ENCODE measurements at regions not wholly inside any gene's neighbourhood (a gene's known extent, or its start where the extent isn't known, plus 50 kb on each side); places are given as distances from the start of the nearest gene placed in this dataset.

DNA sequence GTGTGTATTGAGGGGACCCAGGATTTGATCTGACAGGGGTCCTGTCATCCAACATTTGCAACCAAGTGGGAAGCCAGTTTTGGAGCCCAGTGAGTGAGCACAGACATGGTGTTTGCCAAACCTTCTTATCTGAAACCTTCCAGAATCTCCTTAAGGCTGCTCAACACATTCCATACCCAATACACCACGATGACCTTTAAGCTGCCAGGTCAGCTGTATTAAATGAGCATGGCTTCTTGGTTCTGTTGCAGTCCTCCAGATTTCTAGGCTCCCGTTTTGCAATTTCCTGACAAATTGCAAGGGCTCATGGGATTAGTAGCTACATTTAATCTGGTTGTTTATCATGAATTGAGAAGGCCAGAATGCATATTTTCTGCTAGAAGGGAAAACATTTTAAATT lies 124.2 kb upstream of the ATP10B start:
- TF ChIP-seq EZH2phosphoT487 (IDR thresholded peaks at IDR 0.05; ENCODE audit: insufficient read depth, low read depth): no peak
- no peak for TF ChIP-seq EZH2 (IDR thresholded peaks at IDR 0.05; ENCODE audit: insufficient read depth, poor library complexity, severe bottlenecking)
- Histone ChIP-seq H3K4me3 (no peak overlapping the region), H4K20me1 (ENCODE audit: insufficient read depth) (no peaks in the 10 kb centered on the region; the same call in 1 of the 2 replicates), H3K79me2 (ENCODE audit: insufficient read depth) (no peaks in the 10 kb centered on the region), H3K4me1 (ENCODE audit: insufficient read depth) (no peaks in the 10 kb centered on the region), H3K4me2 (ENCODE audit: unreplicated experiment) (no peak overlapping the region), H3K27me3 (replicated peaks; ENCODE audit: insufficient read depth) (no peaks in the 10 kb centered on the region), H2AFZ (no peak overlapping the region), H3K27ac (no peak overlapping the region), H3K9me2 (ENCODE audit: insufficient read depth) (no peaks in the 10 kb centered on the region), H3K36me3 (ENCODE audit: low read depth) (no peaks in the 10 kb centered on the region), H3K9ac (no peak overlapping the region), H3F3A (ENCODE audit: insufficient read depth) (no peaks in the 10 kb centered on the region), H3K9me3 (ENCODE audit: low read depth) (no peaks in the 10 kb centered on the region)
- in situ Hi-C loops (cut with MboI): no loop called here
- DNase-seq: no peak
- WGBS, 2 experiments (ENCODE audit: low coverage in 1 of 2, low lambda C conversion rate in 2 of 2, missing lambda C conversion rate in 2 of 2): 29 to 33% methylated on average over 2 of the region's 2 CpGs

DNA sequence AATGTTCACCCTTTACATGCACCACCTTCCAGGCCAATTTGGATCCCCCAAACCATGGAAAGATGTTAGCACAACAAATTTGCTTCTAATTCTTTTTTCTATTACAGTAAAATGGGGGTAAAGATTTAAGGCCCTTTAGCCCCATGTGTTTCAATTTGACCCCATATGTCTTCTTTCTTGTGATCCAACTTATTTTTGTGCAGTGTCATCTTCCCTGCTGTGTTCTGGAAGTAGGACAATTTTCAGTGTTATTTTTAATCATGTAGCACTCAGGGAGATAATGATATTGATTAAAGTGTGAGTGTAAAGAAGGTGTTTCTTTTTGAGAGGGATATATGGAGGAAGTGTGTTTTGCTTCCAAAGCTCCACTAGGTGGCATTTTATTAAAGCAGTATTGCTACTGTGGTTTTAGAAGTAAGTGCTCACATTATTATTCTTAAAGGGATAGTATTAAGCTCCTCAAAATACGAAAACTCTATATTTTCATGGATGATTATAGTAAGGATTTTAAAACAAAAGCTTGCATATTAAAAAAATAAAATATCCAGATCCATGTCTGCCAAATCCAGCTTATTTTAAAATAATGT lies 118.7 kb upstream of the ATP10B start:
- no peaks in the 10 kb centered on the region for H3K27me3 ChIP-seq (replicated peaks; ENCODE audit: insufficient read depth)
- no peaks in the 10 kb centered on the region for H3K9me2 ChIP-seq (ENCODE audit: insufficient read depth)
- H3K27ac ChIP-seq: no peak overlapping the region
- in situ Hi-C loops (cut with MboI): no loop called here
- DNase-seq: peak; percentile 47
- no peak overlapping the region for H3K4me3 ChIP-seq
- H3K79me2 ChIP-seq (ENCODE audit: insufficient read depth): no peaks in the 10 kb centered on the region
- H3K4me2 ChIP-seq (ENCODE audit: unreplicated experiment): no peak overlapping the region
- H3K4me1 ChIP-seq (ENCODE audit: insufficient read depth): no peaks in the 10 kb centered on the region
- no peaks in the 10 kb centered on the region for H3K36me3 ChIP-seq (ENCODE audit: low read depth)
- no peak overlapping the region for H3K9ac ChIP-seq
- 0 to 11% methylated on average over 1 of the region's 1 CpG for WGBS, 2 experiments (ENCODE audit: low coverage in 1 of 2, low lambda C conversion rate in 2 of 2, missing lambda C conversion rate in 2 of 2)
- no peaks in the 10 kb centered on the region for H3F3A ChIP-seq (ENCODE audit: insufficient read depth)
- H3K9me3 ChIP-seq (ENCODE audit: low read depth): no peaks in the 10 kb centered on the region
- H4K20me1 ChIP-seq (ENCODE audit: insufficient read depth): no peaks in the 10 kb centered on the region
- TF ChIP-seq EZH2phosphoT487 (IDR thresholded peaks at IDR 0.05; ENCODE audit: insufficient read depth, low read depth): no peak
- TF ChIP-seq EZH2 (IDR thresholded peaks at IDR 0.05; ENCODE audit: insufficient read depth, poor library complexity, severe bottlenecking): no peak
- no peak overlapping the region for H2AFZ ChIP-seq

DNA sequence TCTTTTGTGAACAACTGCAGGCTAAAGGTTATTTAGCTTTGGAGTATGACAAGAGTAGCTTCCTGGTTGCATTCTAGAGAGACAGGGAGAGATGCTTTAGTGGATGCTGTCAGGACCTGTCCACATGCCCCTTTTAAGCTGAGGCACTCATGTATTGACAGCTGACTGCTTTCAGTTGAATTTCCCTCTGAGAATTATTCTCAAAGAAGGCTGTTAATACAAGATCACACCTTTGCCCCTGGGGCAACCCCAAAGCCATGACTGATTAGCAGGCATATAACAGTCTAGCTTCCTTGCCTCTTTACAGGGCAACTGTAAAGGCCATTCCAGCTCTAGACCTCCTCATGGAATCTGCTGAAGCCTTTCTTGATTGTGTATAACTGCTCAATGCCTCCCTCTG lies 117.6 kb upstream of the ATP10B start:
- H3K9me2 ChIP-seq (ENCODE audit: insufficient read depth): no peaks in the 10 kb centered on the region
- no peaks in the 10 kb centered on the region for H3F3A ChIP-seq (ENCODE audit: insufficient read depth)
- no peaks in the 10 kb centered on the region for H3K4me1 ChIP-seq (ENCODE audit: insufficient read depth)
- H3K4me3 ChIP-seq: no peak overlapping the region
- H3K27ac ChIP-seq: no peak overlapping the region
- no peaks in the 10 kb centered on the region for H3K9me3 ChIP-seq (ENCODE audit: low read depth)
- no peak overlapping the region for H2AFZ ChIP-seq
- no peak overlapping the region for H3K4me2 ChIP-seq (ENCODE audit: unreplicated experiment)
- DNase-seq: no peak
- H3K79me2 ChIP-seq (ENCODE audit: insufficient read depth): no peaks in the 10 kb centered on the region
- in situ Hi-C loops (cut with MboI): no loop called here
- H3K27me3 ChIP-seq (replicated peaks; ENCODE audit: insufficient read depth): no peaks in the 10 kb centered on the region
- H3K36me3 ChIP-seq (ENCODE audit: low read depth): no peaks in the 10 kb centered on the region
- no peak for TF ChIP-seq EZH2 (IDR thresholded peaks at IDR 0.05; ENCODE audit: insufficient read depth, poor library complexity, severe bottlenecking)
- TF ChIP-seq EZH2phosphoT487 (IDR thresholded peaks at IDR 0.05; ENCODE audit: insufficient read depth, low read depth): no peak
- H4K20me1 ChIP-seq (ENCODE audit: insufficient read depth): no peaks in the 10 kb centered on the region
- no peak overlapping the region for H3K9ac ChIP-seq

DNA sequence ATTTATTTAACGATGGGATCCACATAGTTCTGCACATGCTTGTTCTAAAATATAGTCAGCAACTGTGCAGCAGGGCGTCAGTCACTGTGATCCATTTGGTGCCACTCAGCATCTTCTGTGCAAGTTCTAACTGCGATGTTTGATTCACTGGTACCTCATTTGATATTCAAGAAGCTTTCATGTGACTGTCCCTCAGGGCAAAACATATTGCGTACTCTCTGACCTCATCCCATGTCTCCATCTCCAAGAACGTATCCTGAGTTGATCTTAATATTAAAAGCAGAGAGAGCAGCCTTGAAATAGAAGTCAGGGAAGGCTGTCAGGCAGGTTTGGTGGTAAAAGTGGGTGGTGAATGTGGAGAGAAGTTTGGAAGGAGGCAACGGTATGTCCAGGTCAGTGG lies 116.5 kb upstream of the ATP10B start:
- no peaks in the 10 kb centered on the region for H3K36me3 ChIP-seq (ENCODE audit: low read depth)
- no peak overlapping the region for H2AFZ ChIP-seq
- H3K4me1 ChIP-seq (ENCODE audit: insufficient read depth): no peaks in the 10 kb centered on the region
- H3K27ac ChIP-seq: no peak overlapping the region
- H4K20me1 ChIP-seq (ENCODE audit: insufficient read depth): no peaks in the 10 kb centered on the region
- H3K27me3 ChIP-seq (replicated peaks; ENCODE audit: insufficient read depth): no peaks in the 10 kb centered on the region
- no peak for TF ChIP-seq EZH2 (IDR thresholded peaks at IDR 0.05; ENCODE audit: insufficient read depth, poor library complexity, severe bottlenecking)
- no peak for TF ChIP-seq EZH2phosphoT487 (IDR thresholded peaks at IDR 0.05; ENCODE audit: insufficient read depth, low read depth)
- no peak overlapping the region for H3K4me3 ChIP-seq
- H3K4me2 ChIP-seq (ENCODE audit: unreplicated experiment): no peak overlapping the region
- H3K9me3 ChIP-seq (ENCODE audit: low read depth): no peaks in the 10 kb centered on the region
- no peaks in the 10 kb centered on the region for H3K79me2 ChIP-seq (ENCODE audit: insufficient read depth)
- H3K9ac ChIP-seq: no peak overlapping the region
- DNase-seq: no peak
- no peaks in the 10 kb centered on the region for H3K9me2 ChIP-seq (ENCODE audit: insufficient read depth)
- H3F3A ChIP-seq (ENCODE audit: insufficient read depth): no peaks in the 10 kb centered on the region
- in situ Hi-C loops (cut with MboI): no loop called here
- WGBS, 2 experiments (ENCODE audit: low coverage in 1 of 2, low lambda C conversion rate in 2 of 2, missing lambda C conversion rate in 2 of 2): 65 to 75% methylated on average over 6 of the region's 6 CpGs

GRCh38 chr5:160966921-160967320 lies 114.9 kb upstream of the ATP10B start:
- no peaks in the 10 kb centered on the region for H3K4me1 ChIP-seq (ENCODE audit: insufficient read depth)
- no peaks in the 10 kb centered on the region for H4K20me1 ChIP-seq (ENCODE audit: insufficient read depth)
- no peaks in the 10 kb centered on the region for H3K79me2 ChIP-seq (ENCODE audit: insufficient read depth)
- DNase-seq: no peak
- H3K4me3 ChIP-seq: no peak overlapping the region
- H3K9ac ChIP-seq: no peak overlapping the region
- no peaks in the 10 kb centered on the region for H3F3A ChIP-seq (ENCODE audit: insufficient read depth)
- H3K9me3 ChIP-seq (ENCODE audit: low read depth): no peaks in the 10 kb centered on the region
- H3K9me2 ChIP-seq (ENCODE audit: insufficient read depth): no peaks in the 10 kb centered on the region
- no peak overlapping the region for H3K4me2 ChIP-seq (ENCODE audit: unreplicated experiment)
- no peaks in the 10 kb centered on the region for H3K27me3 ChIP-seq (replicated peaks; ENCODE audit: insufficient read depth)
- 17 to 28% methylated on average over 2 of the region's 2 CpGs for WGBS, 2 experiments (ENCODE audit: low coverage in 1 of 2, low lambda C conversion rate in 2 of 2, missing lambda C conversion rate in 2 of 2)
- H3K36me3 ChIP-seq (ENCODE audit: low read depth): no peaks in the 10 kb centered on the region
- H2AFZ ChIP-seq: no peak overlapping the region
- in situ Hi-C loops (cut with MboI): no loop called here
- no peak for TF ChIP-seq EZH2 (IDR thresholded peaks at IDR 0.05; ENCODE audit: insufficient read depth, poor library complexity, severe bottlenecking)
- TF ChIP-seq EZH2phosphoT487 (IDR thresholded peaks at IDR 0.05; ENCODE audit: insufficient read depth, low read depth): no peak
- H3K27ac ChIP-seq: no peak overlapping the region

All from GM23248 (cell line).